Loucy (cell line): ENCODE measurements at regions not wholly inside any gene's neighbourhood (a gene's known extent, or its start where the extent isn't known, plus 50 kb on each side); places are given as distances from the start of the nearest gene placed in this dataset.

Experiments
- H2AFZ ChIP-seq: fragments of 200-600 bp; sonication (generic); 2 replicates; pipeline ENCODE4 v1.6.0; 2016; ENCODE audit warnings: antibody characterized with exemption, mild to moderate bottlenecking, low read length, moderate library complexity
- H3F3A ChIP-seq: fragments of 200-600 bp; 2 replicates; pipeline ENCODE4 v1.6.0; 2016; ENCODE audit warnings: antibody characterized with exemption, low read depth, mild to moderate bottlenecking
- H3K27me3 ChIP-seq: fragments of 200-600 bp; sonication (generic); 2 replicates; pipeline ENCODE4 v1.6.1; 2014; ENCODE audit warnings: low read length, mild to moderate bottlenecking; ENCODE audit not compliant: insufficient read depth, poor library complexity, severe bottlenecking
- H3K36me3 ChIP-seq: fragments of 200-600 bp; sonication (generic); 2 replicates; pipeline ENCODE4 v1.6.1; 2016; ENCODE audit warnings: low read length; ENCODE audit not compliant: insufficient read depth
- H3K4me1 ChIP-seq: fragments of 200-600 bp; sonication (generic); 2 replicates; pipeline ENCODE4 v1.5.1; 2014; ENCODE audit warnings: low read length, mild to moderate bottlenecking; ENCODE audit not compliant: insufficient read depth, poor library complexity, severe bottlenecking
- H3K4me2 ChIP-seq: fragments of 200-600 bp; sonication (generic); 2 replicates; pipeline ENCODE4 v1.6.0; 2014; ENCODE audit warnings: antibody characterized with exemption, low read length, low read depth, mild to moderate bottlenecking; ENCODE audit not compliant: poor library complexity, severe bottlenecking
- H3K4me3 ChIP-seq: fragments of 200-600 bp; sonication (generic); 2 replicates; pipeline ENCODE4 v1.5.1; 2014; ENCODE audit warnings: low read length, mild to moderate bottlenecking, mixed read lengths; ENCODE audit not compliant: poor library complexity, severe bottlenecking
- H3K79me2 ChIP-seq: fragments of 200-600 bp; sonication (generic); 2 replicates; pipeline ENCODE4 v1.6.1; 2014; ENCODE audit warnings: low read length; ENCODE audit not compliant: insufficient read depth
- H3K9ac ChIP-seq: fragments of 200-600 bp; sonication (generic); 2 replicates; pipeline ENCODE4 v1.6.0; 2014; ENCODE audit warnings: mild to moderate bottlenecking, low read depth, low read length, moderate library complexity; ENCODE audit not compliant: poor library complexity, severe bottlenecking
- H3K9me2 ChIP-seq: fragments of 200-600 bp; sonication (generic); replicated peaks from 2 replicates; pipeline ENCODE4 v1.6.1; 2016; ENCODE audit warnings: low read depth, low read length, mixed read lengths
- H3K9me3 ChIP-seq: fragments of 200-600 bp; sonication (generic); 2 replicates; pipeline ENCODE4 v1.6.1; 2014; ENCODE audit warnings: mild to moderate bottlenecking, antibody characterized with exemption, low read length, low read depth; ENCODE audit not compliant: insufficient read depth
- H4K20me1 ChIP-seq: fragments of 200-600 bp; sonication (generic); 2 replicates; pipeline ENCODE4 v1.6.0; 2014; ENCODE audit warnings: antibody characterized with exemption, low read length, mild to moderate bottlenecking; ENCODE audit not compliant: insufficient read depth, poor library complexity, severe bottlenecking
- CTCF ChIP-seq: fragments of 200-600 bp; sonication (generic); conservative IDR thresholded peaks from 2 replicates; pipeline ENCODE4 v1.5.1; 2014; ENCODE audit warnings: mild to moderate bottlenecking, antibody characterized with exemption, low read length
- EZH2phosphoT487 ChIP-seq: fragments of 200-600 bp; IDR thresholded peaks from 2 replicates; pipeline ENCODE4 v1.6.1; 2018; ENCODE audit warnings: antibody characterized with exemption, mild to moderate bottlenecking, moderate library complexity, borderline replicate concordance

GRCh38 chr1:23610677-23611076 is 51.4 kb upstream of the ID3 start:
- H2AFZ ChIP-seq = no peak overlapping the region
- no peak overlapping the region for H3K4me2 ChIP-seq
- no peaks in the 10 kb centered on the region for H3K79me2 ChIP-seq
- no peaks in the 10 kb centered on the region for H3K36me3 ChIP-seq
- H4K20me1 ChIP-seq = no peaks in the 10 kb centered on the region
- no peaks in the 10 kb centered on the region for H3K27me3 ChIP-seq
- H3K4me3 ChIP-seq = no peak overlapping the region
- H3K4me1 ChIP-seq = peaks cover 20% of the 10 kb centered on the region
- no peaks in the 10 kb centered on the region for H3F3A ChIP-seq
- no peak for TF ChIP-seq EZH2phosphoT487
- TF ChIP-seq CTCF = no peak
- no peak overlapping the region for H3K9ac ChIP-seq
- no peaks in the 10 kb centered on the region for H3K9me2 ChIP-seq
- H3K9me3 ChIP-seq = no peaks in the 10 kb centered on the region

- H4K20me1 ChIP-seq = no peaks in the 10 kb centered on the region
- no peaks in the 10 kb centered on the region for H3K9me3 ChIP-seq
- H3K9ac ChIP-seq = no peak overlapping the region
- H3K79me2 ChIP-seq = no peaks in the 10 kb centered on the region
- no peak for TF ChIP-seq CTCF
- no peak for TF ChIP-seq EZH2phosphoT487
- peaks cover 20% of the 10 kb centered on the region for H3K4me1 ChIP-seq
- H3K27me3 ChIP-seq = no peaks in the 10 kb centered on the region
- no peaks in the 10 kb centered on the region for H3F3A ChIP-seq
- no peak overlapping the region for H3K4me3 ChIP-seq
- no peaks in the 10 kb centered on the region for H3K9me2 ChIP-seq
- H2AFZ ChIP-seq = no peak overlapping the region
- no peaks in the 10 kb centered on the region for H3K36me3 ChIP-seq
- H3K4me2 ChIP-seq = no peak overlapping the region
Observed at GRCh38 chr1:23609971-23610370, 50.7 kb upstream of the ID3 start.
